ENCODE measurements at regions not wholly inside any gene's neighbourhood (a gene's known extent, or its start where the extent isn't known, plus 50 kb on each side); places are given as distances from the start of the nearest gene placed in this dataset.

DNA sequence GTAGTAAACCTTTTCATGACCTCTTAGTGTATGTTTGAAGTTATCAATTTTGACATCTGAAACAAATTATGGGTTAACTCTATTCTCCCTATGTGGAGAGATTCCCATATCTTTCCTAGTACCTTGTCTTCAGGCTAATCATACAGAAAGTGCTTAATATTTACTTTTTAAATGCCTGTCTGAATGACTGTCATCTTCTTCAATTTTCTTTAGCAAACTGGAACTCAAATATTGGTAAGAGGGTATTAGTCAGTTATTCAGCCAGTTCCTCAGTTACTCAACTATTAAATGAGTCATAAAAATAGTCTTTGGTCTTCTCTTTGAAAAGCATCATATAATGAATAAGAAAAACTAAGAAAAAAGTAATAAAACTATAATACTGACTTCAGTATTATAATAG, 1038.0 kb upstream of the PIK3C3 start:
- H3K4me1 ChIP-seq (ENCODE audit: control insufficient read depth in 1 of 2, low read depth in 2 of 2) = no peaks in the 10 kb centered on the region
- no peak for TF ChIP-seq CTCF (IDR thresholded peaks at IDR 0.05)
- H3K36me3 ChIP-seq = no peaks in the 10 kb centered on the region
- DNase-seq (ENCODE audit: low spot score) (no peak), ATAC-seq (ENCODE audit: insufficient number of reproducible peaks, low FRiP score, low read depth) (no peak)
- H3K4me3 ChIP-seq = no peak overlapping the region
- no peaks in the 10 kb centered on the region for H3K9me3 ChIP-seq
- H3K27ac ChIP-seq = no peak overlapping the region
- no peaks in the 10 kb centered on the region for H3K27me3 ChIP-seq (replicated peaks; ENCODE audit: insufficient read depth)

DNA sequence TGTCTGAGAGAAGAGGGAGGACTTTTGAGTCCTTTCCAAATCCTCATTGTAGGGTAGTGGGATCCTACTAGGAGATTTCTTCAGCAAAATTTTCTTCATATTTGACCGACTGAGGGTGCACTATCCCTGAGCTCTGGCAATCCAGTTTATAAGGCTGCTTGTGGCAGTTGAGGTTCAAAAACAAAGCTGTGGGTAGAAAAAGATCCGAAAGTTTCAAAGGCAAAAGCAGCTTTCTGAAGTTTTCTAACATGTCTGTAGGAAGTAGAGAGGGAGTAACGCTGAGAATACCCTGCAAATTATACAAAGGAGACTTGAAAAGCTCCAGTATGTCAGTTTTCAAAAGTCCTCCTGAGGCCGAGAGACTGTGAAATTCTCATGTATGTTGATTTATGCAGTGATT, 1039.3 kb upstream of the PIK3C3 start:
- H3K27me3 ChIP-seq (replicated peaks; ENCODE audit: insufficient read depth) = no peaks in the 10 kb centered on the region
- no peaks in the 10 kb centered on the region for H3K9me3 ChIP-seq
- DNase-seq (ENCODE audit: low spot score) (no peak), ATAC-seq (ENCODE audit: insufficient number of reproducible peaks, low FRiP score, low read depth) (no peak)
- no peak overlapping the region for H3K27ac ChIP-seq
- no peak overlapping the region for H3K4me3 ChIP-seq
- H3K36me3 ChIP-seq = no peaks in the 10 kb centered on the region
- no peaks in the 10 kb centered on the region for H3K4me1 ChIP-seq (ENCODE audit: control insufficient read depth in 1 of 2, low read depth in 2 of 2)
- TF ChIP-seq CTCF (IDR thresholded peaks at IDR 0.05) = no peak

DNA sequence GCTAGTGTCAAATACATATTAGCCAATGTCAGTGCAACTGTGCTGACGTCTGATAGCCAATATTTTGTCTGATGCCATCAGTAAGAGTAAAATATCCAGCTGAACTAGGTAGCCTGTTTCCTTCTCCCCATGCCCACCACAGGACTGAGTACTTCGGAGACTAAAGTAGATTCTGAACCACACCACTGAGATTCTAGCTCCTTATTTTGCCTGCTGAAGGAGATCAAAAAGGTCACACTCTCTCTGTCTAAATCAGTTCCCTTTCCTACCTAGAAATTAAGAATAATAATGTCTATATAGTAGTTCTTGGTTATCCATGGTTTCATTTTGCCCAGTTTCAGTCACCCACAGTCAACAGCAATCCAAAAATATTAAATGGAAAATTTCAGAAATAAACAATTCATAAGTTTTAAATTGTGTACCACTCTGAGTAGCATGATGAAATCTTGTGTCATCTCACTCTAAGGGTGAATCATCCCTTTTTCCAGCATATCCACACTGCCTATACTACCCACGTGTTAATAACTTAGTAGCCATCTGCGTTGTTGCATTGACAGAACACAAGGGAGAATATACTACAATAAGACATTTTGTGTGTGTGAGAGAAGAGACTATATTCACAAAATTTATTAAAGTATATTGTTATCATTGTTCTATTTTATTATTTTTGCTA, 1043.3 kb upstream of the PIK3C3 start:
- no peaks in the 10 kb centered on the region for H3K9me3 ChIP-seq
- TF ChIP-seq CTCF (IDR thresholded peaks at IDR 0.05) = no peak
- no peak overlapping the region for H3K27ac ChIP-seq
- no peaks in the 10 kb centered on the region for H3K36me3 ChIP-seq
- no peaks in the 10 kb centered on the region for H3K4me1 ChIP-seq (ENCODE audit: control insufficient read depth in 1 of 2, low read depth in 2 of 2)
- DNase-seq (ENCODE audit: low spot score) (no peak), ATAC-seq (ENCODE audit: insufficient number of reproducible peaks, low FRiP score, low read depth) (no peak)
- no peaks in the 10 kb centered on the region for H3K27me3 ChIP-seq (replicated peaks; ENCODE audit: insufficient read depth)
- no peak overlapping the region for H3K4me3 ChIP-seq

- Histone ChIP-seq H3K9me3 (no peaks in the 10 kb centered on the region), H3K4me3 (no peak overlapping the region), H3K27ac (no peak overlapping the region), H3K27me3 (replicated peaks; ENCODE audit: insufficient read depth) (no peaks in the 10 kb centered on the region), H3K36me3 (no peaks in the 10 kb centered on the region), H3K4me1 (ENCODE audit: control insufficient read depth in 1 of 2, low read depth in 2 of 2) (no peaks in the 10 kb centered on the region)
- no peak for DNase-seq (ENCODE audit: low spot score)
- no peak for ATAC-seq (ENCODE audit: insufficient number of reproducible peaks, low FRiP score, low read depth)
- TF ChIP-seq CTCF (IDR thresholded peaks at IDR 0.05) = no peak
These were observed 1044.0 kb upstream of the PIK3C3 start for GRCh38 chr18:40911041-40911440.

- DNase-seq (ENCODE audit: low spot score) (no peak), ATAC-seq (ENCODE audit: insufficient number of reproducible peaks, low FRiP score, low read depth) (no peak)
- Histone ChIP-seq H3K36me3 (no peaks in the 10 kb centered on the region), H3K27me3 (replicated peaks; ENCODE audit: insufficient read depth) (no peaks in the 10 kb centered on the region), H3K4me3 (no peak overlapping the region), H3K27ac (no peak overlapping the region), H3K9me3 (no peaks in the 10 kb centered on the region), H3K4me1 (ENCODE audit: control insufficient read depth in 1 of 2, low read depth in 2 of 2) (no peaks in the 10 kb centered on the region)
- TF ChIP-seq CTCF (IDR thresholded peaks at IDR 0.05) = no peak
These were observed 1047.2 kb upstream of the PIK3C3 start for GRCh38 chr18:40907842-40908241.
